GM21737 (cell line): ENCODE measurements at regions not wholly inside any gene's neighbourhood (a gene's known extent, or its start where the extent isn't known, plus 50 kb on each side); places are given as distances from the start of the nearest gene placed in this dataset.

Experiments
- ATAC-seq: cut with Tn5 transposase; IDR thresholded peaks from one replicate; pipeline ENCODE4 v1.9.1; 2021; ENCODE audit warnings: mild to moderate bottlenecking, moderate library complexity; ENCODE audit not compliant: unreplicated experiment

DNA sequence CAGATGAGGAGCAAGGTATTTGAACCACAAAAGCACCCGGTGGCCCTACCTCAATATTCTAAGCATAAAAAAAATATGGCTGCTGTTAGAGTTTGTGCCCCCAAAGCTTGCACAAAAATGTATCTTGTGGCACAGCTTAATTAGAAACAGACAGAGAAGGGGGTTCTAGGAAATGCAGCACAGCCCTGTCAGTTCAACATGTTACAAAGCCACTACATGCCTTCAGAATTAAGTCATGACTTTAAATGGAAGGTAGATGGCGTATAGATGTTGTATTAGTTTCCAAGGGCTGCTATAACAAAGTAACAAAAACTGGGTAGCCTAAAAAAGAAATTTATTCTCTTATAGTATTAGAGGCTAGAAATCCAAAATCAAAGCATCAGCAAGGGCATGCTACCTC lies 703.8 kb downstream of the DIAPH3 start:
- ATAC-seq, result no peak

GRCh38 chr13:59461411-59461810 lies 702.3 kb downstream of the DIAPH3 start:
- no peak for ATAC-seq

DNA sequence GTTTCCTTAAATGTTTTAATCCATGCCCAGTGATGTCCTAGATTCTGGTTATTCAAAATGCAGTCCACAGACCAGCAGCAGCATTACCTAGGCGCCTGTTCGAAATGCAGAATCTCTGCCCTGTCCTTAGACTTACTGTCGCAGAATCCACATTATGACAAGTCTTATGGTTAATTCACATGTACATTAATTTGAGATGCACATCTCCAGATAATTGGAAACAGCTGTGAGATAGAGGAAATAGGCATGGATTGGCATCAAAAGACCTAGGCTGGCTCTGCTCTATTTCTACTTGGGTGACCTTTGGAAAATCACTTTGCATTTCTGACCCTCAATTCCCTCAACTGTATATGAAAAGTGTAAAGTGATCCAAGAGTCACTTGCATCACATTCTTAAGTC lies 700.7 kb downstream of the DIAPH3 start:
- no peak for ATAC-seq

- no peak for ATAC-seq
Measured at GRCh38 chr13:59464926-59465325, 698.8 kb downstream of the DIAPH3 start.

- ATAC-seq, result no peak
Measured at GRCh38 chr13:59468396-59468795, 695.3 kb downstream of the DIAPH3 start.

DNA sequence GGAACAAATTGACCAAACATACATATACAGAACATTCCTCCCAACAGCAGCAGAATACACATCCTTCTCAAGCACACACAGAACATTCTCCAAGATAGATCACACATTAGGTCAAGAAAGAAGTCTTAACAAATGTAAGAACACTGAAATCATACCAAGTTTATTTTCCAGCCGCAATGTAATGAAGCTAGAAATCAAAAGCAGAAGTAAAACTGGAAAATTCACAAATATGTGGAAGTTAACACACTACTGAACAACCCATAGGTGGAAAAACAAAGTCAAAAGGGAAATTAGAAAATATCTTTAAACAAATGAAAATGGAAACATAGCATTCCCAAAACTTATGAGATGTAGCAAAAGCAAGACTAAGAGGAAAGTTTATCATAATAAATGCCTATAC lies 692.6 kb downstream of the DIAPH3 start:
- ATAC-seq, result no peak

DNA sequence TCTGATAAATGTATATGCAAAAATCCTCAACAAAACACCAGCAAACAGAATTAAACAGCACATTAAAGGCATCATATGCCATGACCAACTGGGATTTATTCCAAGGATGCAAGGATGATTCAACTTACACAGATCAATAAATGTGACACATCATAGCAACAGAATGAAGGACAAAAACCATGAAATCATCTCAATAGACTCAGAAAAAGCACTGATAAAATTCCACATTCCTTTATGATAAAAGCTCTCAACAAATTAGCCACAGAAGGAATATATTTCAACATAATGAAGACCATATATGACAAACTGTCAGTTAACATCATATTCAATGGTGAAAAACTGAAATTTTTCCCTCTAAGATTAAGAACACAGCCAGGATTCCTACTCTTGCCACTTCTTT lies 691.6 kb downstream of the DIAPH3 start:
- no peak for ATAC-seq

DNA sequence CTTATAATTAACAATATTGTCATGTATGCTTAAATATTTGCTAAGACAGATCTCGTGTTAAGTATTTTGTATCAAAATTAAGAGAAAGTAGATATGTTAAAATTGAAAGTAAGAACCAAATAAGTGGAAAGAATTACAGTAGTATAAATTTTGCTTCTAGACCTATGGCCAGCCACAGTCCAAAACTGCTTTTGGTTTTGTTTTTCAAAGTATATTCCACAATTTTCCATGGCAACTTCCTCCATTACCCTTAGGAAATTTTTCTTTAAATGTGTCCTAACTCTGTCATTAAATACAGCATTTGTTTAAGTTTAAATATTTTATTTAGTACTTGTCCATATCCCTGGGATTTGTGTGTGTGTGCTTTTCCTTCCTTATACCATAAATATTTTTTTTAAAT lies 689.0 kb downstream of the DIAPH3 start:
- ATAC-seq, result no peak

GRCh38 chr13:59475911-59476310 lies 687.8 kb downstream of the DIAPH3 start:
- ATAC-seq, result no peak

GRCh38 chr13:59476366-59476765 lies 687.4 kb downstream of the DIAPH3 start:
- ATAC-seq, result no peak

- no peak for ATAC-seq
Measured at GRCh38 chr13:59477011-59477410, 686.7 kb downstream of the DIAPH3 start.

- ATAC-seq, result no peak
Measured at GRCh38 chr13:59478908-59479307, 684.8 kb downstream of the DIAPH3 start.

DNA sequence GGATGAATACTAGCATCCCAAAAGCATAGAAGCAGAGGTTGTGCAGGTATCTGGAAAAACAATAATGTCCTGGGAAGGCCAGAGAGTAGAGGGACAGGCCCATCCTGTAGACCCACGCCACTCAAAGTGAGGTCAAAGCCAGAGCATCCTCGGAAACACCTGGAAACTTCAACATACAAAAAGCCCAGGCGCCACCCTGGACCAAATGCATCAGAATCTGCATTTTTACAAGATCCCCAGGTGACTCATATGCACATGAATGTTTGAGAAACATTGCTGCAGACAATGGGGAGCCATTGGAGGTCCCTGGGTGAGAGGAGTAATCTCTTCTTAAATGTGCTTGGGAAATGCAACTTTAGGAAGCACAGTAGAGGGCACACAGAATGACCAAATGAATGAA lies 684.1 kb downstream of the DIAPH3 start:
- no peak for ATAC-seq

- ATAC-seq, result no peak
Measured at GRCh38 chr13:59480396-59481259, 683.1 kb downstream of the DIAPH3 start.

- no peak for ATAC-seq
Measured at GRCh38 chr13:59483501-59484145, 680.1 kb downstream of the DIAPH3 start.

- no peak for ATAC-seq
Measured at GRCh38 chr13:59487883-59488282, 675.8 kb downstream of the DIAPH3 start.

GRCh38 chr13:59488436-59488835 lies 675.3 kb downstream of the DIAPH3 start:
- ATAC-seq, result no peak

DNA sequence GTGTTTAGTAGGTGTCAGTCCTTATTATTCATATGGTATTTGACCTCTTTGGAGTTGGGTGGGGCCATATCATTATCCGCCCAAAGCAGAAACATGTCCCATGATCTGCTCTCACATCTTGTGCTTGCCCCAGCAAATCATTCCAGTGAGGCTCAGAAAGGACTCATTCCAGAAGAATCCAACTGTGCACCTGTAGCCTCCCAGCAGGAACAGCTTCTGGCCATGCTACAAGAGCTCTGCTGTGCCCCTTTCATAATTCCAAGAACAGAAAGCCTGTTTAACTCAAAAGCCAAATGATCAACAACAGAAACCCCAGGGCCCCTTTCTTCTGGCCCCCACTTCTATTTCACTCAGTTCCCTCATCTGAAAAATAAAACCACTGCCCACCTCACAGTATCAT lies 673.1 kb downstream of the DIAPH3 start:
- ATAC-seq, result no peak

DNA sequence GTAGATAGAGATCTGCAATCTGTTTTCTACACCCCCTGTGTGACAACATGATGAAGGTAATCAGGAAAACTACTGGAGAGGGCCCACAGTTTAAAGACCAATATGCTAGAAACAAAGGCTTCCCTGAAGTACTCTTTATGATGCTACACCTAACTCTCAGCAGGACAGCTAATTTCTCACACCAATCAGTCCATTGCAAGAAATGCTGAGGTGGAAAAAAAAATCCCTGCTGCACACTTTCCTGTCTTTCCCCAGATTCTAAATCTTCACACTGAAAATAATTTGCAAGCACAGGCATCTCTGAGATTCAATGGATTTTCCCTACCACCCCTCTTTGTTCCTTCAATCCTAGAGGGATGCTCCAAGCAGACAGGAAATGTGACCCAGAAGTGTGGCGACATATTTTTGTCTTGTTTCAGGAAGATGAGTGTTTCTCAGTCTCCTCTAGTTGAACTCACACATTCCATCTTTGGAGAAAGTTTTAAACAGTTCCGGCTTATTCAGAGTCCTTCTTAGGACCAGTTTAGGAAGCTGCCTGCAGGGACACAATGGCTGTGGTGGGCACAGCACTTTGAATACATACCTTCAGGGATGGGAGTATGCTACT lies 671.6 kb downstream of the DIAPH3 start:
- ATAC-seq, result no peak

DNA sequence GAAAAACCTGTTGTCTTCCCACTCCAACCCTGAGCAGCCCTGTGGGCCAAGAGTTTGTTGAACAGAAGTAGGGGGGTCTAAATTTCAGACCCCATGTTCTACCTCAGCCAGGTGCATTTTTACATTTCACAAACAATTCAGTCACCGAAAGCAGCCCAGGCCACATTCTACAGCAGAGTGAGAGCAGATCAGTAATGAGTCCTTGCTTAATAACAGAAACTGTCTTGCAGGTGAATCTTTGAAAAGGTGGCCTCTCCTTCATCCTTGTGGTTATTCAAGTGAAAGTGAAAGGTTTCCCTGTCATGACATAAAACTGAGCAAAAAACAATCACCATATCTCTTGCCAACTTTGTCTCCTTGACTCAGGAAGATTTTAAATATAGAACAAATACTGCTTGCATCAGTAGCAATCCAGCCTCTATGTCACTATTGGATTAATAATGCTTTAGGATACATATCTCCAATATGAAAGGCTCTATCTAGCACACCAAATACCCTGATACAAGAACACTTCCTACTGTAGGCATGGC lies 670.2 kb downstream of the DIAPH3 start:
- ATAC-seq, result no peak

DNA sequence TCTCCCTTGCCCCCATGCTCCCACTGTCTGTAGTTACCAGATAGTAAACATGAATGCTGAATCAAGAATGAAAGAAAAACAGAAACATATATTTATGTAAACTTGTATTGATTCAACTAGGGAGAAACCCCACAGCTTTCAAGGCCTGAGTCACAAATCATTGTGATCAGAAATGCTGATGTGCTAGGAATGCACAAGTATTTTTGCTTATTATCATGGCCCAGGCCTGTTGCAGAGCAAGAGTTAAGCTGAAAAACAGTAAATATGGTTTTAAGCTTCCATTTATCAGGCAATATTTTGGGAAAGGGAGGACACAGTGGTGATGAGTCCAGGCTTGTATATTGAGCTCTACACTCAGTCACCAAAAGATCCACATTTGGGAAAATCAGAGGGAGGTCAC lies 669.6 kb downstream of the DIAPH3 start:
- no peak for ATAC-seq

DNA sequence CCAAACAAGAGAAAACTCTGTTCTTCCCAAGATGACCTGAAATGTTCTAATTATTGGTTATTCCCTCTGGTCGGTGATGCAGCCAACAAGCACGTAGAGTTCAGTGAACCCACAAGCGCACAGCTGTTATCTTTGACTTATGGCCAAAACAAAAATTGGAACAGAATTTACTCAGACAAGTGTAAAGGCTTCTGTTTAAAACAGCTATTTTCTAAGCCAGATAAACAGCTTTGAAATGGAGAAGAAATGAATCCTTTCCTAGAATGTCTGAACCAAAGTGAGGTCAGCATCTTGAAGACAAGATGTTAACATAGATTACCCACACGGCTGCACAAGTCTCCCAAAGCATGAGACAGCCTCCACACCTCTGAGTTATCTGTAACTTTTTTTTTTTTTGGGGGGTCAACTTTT lies 669.2 kb downstream of the DIAPH3 start:
- no peak for ATAC-seq
